GM19395 (cell line): ENCODE measurements at regions not wholly inside any gene's neighbourhood (a gene's known extent, or its start where the extent isn't known, plus 50 kb on each side); places are given as distances from the start of the nearest gene placed in this dataset.
"Not testable (repeated sequence)": the region's sequence is repeated elsewhere in the genome, so short reads cannot be mapped to it uniquely, and the experiment has no call there.

Experiments
- ATAC-seq: cut with Tn5 transposase; IDR thresholded peaks from one replicate; pipeline ENCODE4 v1.9.1; 2021; ENCODE audit warnings: mild to moderate bottlenecking, moderate library complexity; ENCODE audit not compliant: unreplicated experiment

GRCh38 chr1:60251426-60251825 lies 177.9 kb upstream of the C1orf87 start:
- ATAC-seq = no peak

DNA sequence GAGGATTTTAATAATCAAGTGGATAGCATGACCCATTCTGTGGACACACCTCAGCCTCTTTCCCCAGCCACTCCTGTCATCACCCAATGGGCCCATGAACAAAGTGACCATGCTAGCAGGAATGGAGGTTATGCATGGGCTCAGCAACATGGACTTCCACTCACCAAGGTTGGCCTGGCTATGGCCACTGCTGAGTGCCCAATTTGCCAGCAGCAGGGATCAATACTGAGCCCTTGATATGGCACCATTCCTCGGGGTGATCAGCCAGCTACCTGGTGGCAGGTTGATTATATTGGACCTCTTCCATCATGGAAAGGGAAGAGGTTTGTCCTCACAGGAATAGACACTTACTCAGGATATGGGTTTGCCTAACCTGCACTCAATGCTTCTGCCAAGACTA lies 173.9 kb upstream of the C1orf87 start:
- ATAC-seq = not testable (repeated sequence)

- no peak for ATAC-seq
These were observed 171.8 kb upstream of the C1orf87 start for GRCh38 chr1:60245324-60245723.

DNA sequence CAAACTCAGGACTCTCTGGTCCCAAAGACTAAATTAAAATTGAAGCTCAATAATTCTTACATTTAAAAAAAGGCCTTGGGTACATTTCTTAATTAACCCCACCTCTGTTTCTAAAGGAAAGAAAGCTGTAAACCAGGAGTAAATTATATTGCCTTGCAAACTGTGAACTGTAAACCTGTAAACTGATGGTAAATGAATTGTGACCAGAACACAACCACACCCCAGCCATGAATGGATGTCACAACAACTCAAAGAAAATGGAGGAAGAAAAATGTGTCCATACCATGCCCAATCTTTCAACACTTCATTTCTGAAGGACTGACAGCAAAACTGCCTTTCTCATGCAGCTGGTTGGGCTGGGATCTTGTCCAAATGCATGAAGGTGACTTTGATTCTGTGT lies 171.3 kb upstream of the C1orf87 start:
- no peak for ATAC-seq

DNA sequence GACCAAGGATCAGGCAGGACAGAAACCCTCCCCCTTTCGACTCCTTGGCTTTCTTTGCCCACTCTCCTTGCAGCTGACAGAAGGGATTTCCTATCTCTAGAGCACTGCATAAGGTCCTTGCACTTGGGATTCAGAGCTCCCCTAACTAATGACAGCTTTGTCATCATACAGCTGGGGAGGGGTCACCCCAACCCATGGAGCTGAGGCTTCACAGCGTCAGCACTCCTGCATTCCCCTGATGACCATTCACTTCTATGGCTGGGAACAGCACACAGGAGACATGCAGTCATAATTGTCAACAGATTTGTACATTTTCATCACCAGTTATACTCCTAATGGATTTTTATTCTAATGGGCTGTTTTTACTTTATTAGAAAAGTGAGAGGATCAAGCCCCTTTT lies 161.7 kb upstream of the C1orf87 start:
- ATAC-seq = no peak

DNA sequence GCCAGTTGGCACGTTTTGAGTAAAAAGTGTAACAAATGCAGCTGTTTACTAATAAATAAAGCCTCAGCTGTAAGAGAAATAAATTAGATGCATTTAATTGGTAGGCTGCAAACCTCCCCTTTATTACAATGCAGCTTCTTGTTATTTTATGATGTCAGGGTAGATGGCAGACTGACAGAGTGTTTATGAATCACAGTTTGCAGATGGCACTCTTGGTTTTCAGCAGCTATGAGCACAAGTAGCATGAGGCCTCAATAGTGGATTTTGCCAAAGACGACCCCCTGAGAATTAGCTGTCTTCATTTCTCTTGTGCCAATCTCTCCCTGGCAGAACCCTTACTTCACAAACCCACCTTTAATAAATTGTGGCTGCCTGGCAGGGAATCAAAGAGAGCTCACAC lies 161.2 kb upstream of the C1orf87 start:
- ATAC-seq = no peak

GRCh38 chr1:60229821-60230220 lies 156.3 kb upstream of the C1orf87 start:
- no peak for ATAC-seq

GRCh38 chr1:60228041-60228491 lies 154.5 kb upstream of the C1orf87 start:
- ATAC-seq = no peak

DNA sequence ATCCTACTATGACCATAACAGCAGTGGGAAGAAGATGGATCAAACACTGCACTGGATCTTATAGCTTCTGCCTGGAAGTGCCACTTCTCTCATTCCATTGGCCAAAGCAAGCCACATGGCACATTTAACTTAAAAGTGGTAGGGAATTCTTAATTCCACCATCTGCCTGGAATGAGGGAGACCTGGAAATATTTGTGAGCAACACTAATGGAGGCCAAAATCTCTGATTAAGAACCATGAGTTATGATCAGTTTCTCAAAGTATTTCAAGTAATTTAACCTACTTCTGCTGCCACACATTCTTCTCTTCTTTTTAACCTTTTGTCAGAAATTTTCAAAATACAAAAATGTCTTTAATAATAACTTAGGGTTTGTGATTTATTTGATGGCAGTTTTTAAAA lies 154.0 kb upstream of the C1orf87 start:
- no peak for ATAC-seq

DNA sequence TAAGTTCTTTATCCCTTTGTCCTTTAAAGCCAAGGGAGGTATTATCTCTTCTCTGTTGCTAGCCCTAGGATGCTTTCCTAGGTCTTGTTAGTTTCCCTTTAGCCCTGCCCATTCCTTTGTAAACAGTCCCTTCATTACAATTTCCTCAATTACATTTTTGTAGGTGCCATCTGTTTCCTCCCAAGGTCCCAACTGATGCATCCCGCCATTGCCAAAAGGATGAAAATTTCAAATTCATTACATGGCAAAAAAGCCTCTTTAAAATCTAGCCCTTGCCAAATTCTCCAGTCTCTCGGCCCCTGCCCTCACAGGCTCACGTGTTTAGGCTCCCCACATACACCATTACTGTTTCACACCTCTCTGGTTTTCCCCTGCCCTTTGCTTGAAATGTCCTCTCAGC lies 151.9 kb upstream of the C1orf87 start:
- no peak for ATAC-seq

GRCh38 chr1:60224523-60224922 lies 151.0 kb upstream of the C1orf87 start:
- ATAC-seq = no peak

GRCh38 chr1:60223158-60223557 lies 149.6 kb upstream of the C1orf87 start:
- ATAC-seq = no peak

DNA sequence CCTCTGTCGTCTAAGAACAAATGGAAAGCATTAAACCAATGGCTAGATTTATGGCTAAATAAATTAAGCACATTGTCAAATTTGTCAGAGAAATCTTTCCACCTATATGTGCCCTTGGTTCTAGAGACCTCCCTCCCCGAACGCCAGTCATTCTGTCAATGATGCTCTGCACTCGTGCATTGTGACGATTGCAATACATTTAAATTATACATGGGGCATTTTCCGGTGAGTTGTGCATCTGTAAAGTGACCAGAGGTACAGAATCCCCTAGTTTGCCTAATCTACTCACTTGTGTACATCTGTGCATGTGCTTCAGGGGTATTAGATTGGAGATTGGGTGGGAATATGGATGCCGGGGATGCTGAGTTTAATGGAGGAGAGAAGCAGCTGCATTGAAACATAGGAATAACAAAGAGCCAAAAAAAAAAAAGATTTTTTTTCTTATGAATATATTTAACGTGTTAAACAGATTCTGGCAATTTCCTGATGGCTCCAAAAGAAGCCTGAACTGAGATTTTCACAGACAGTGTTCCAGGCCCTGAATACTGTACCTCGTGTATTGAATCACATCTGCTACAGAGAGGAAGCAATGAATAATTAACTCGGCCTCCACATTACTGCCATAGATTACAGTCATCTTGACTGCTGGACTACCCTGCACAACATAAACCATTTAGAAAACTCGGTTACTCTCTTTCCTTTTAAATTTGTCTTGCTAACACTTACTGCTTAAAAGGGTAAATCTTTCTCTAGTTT lies 149.0 kb upstream of the C1orf87 start:
- ATAC-seq = no peak

- ATAC-seq = no peak
These were observed 139.7 kb upstream of the C1orf87 start for GRCh38 chr1:60213253-60213652.

DNA sequence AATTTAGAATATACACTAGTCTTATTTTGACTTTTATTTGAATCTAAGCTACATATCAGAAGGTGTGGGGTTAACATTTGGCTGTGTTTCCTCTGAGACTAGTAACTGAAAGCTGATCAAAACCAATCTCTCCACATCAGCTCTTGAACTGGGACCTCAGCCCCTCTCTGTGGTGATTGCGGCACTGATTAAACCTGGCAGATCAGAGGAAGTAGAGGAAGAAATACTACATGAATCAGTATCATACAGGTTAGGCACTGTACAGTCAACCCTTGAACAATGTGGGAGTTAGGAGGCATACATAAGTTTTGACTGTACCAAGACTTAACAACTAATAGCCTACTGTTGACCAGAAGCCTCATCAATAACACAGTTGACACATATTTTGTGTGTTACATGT lies 122.5 kb upstream of the C1orf87 start:
- no peak for ATAC-seq

- ATAC-seq = no peak
These were observed 112.1 kb upstream of the C1orf87 start for GRCh38 chr1:60185684-60186083.

- ATAC-seq = no peak
These were observed 111.0 kb upstream of the C1orf87 start for GRCh38 chr1:60184521-60184920.

GRCh38 chr1:60173729-60174505 lies 100.3 kb upstream of the C1orf87 start:
- ATAC-seq = no peak

DNA sequence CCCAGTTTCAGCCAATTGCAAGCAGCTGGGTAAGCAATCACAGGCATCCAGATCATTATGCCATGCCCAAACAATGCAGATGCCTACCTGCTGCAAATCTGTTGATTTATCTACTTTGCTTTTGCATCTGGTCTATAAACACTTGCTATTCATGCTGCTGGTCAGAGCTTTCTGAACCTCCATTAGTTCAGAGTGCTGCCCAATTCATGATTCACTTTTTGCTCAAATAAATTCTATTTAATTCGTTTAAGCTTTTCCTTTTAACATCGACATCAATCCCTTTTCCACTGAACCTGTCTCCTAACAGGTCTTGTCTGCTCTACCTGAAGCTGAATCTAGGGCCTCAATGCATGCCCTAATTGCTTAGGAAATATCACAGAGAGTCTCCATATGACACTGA lies 99.4 kb upstream of the C1orf87 start:
- ATAC-seq = no peak

GRCh38 chr1:60171801-60172200 lies 98.2 kb upstream of the C1orf87 start:
- no peak for ATAC-seq

GRCh38 chr1:60170709-60171108 lies 97.1 kb upstream of the C1orf87 start:
- ATAC-seq = no peak

- no peak for ATAC-seq
These were observed 95.6 kb upstream of the C1orf87 start for GRCh38 chr1:60169206-60169605.
